ENCODE measurements at regions not wholly inside any gene's neighbourhood (a gene's known extent, or its start where the extent isn't known, plus 50 kb on each side); places are given as distances from the start of the nearest gene placed in this dataset.

GRCh38 chr6:9370480-9370879 is 935.1 kb upstream of the SLC35B3 start:
- H3K27me3 ChIP-seq: no peaks in the 10 kb centered on the region
- no peak overlapping the region for H3K4me3 ChIP-seq
- no peaks in the 10 kb centered on the region for H3K9me3 ChIP-seq
- intact Hi-C loops (cut with DNase I; ENCODE audit: low total_unique reads): no loop called here
- no peak for DNase-seq
- H3K27ac ChIP-seq: no peak overlapping the region
- TF ChIP-seq POLR2A (IDR thresholded peaks at IDR 0.05) (no peak), CTCF (IDR thresholded peaks at IDR 0.05) (no peak)
- H3K36me3 ChIP-seq: no peaks in the 10 kb centered on the region
- no peaks in the 10 kb centered on the region for H3K4me1 ChIP-seq

- H3K4me1 ChIP-seq: no peaks in the 10 kb centered on the region
- H3K4me3 ChIP-seq: no peak overlapping the region
- H3K27me3 ChIP-seq: no peaks in the 10 kb centered on the region
- H3K36me3 ChIP-seq: no peaks in the 10 kb centered on the region
- no peak for DNase-seq
- no peaks in the 10 kb centered on the region for H3K9me3 ChIP-seq
- no peak for TF ChIP-seq POLR2A (IDR thresholded peaks at IDR 0.05)
- no peak for TF ChIP-seq CTCF (IDR thresholded peaks at IDR 0.05)
- intact Hi-C loops (cut with DNase I; ENCODE audit: low total_unique reads): no loop called here
- no peak overlapping the region for H3K27ac ChIP-seq
Measured at GRCh38 chr6:9365378-9365777, 930.0 kb upstream of the SLC35B3 start.

GRCh38 chr6:9361749-9362148 is 926.4 kb upstream of the SLC35B3 start:
- Histone ChIP-seq H3K27ac (no peak overlapping the region), H3K4me1 (no peaks in the 10 kb centered on the region), H3K4me3 (no peak overlapping the region), H3K27me3 (no peaks in the 10 kb centered on the region), H3K36me3 (no peaks in the 10 kb centered on the region), H3K9me3 (no peaks in the 10 kb centered on the region)
- no peak for TF ChIP-seq POLR2A (IDR thresholded peaks at IDR 0.05)
- no peak for DNase-seq
- intact Hi-C loops (cut with DNase I; ENCODE audit: low total_unique reads): no loop called here

GRCh38 chr6:9360881-9361280 is 925.5 kb upstream of the SLC35B3 start:
- DNase-seq: no peak

GRCh38 chr6:9347608-9348007 is 912.3 kb upstream of the SLC35B3 start:
- Histone ChIP-seq H3K36me3 (no peaks in the 10 kb centered on the region), H3K27ac (no peak overlapping the region), H3K4me3 (no peak overlapping the region), H3K4me1 (no peaks in the 10 kb centered on the region), H3K27me3 (no peaks in the 10 kb centered on the region), H3K9me3 (no peaks in the 10 kb centered on the region)
- intact Hi-C loops (cut with DNase I; ENCODE audit: low total_unique reads): no loop called here
- DNase-seq: no peak
- TF ChIP-seq POLR2A (IDR thresholded peaks at IDR 0.05): no peak
- TF ChIP-seq CTCF (IDR thresholded peaks at IDR 0.05): no peak

More at GRCh38 chr6:9360881-9361280, 925.5 kb upstream of the SLC35B3 start:
- Histone ChIP-seq H3K9me3 (no peaks in the 10 kb centered on the region), H3K4me1 (no peaks in the 10 kb centered on the region), H3K27ac (no peak overlapping the region), H3K4me3 (no peak overlapping the region), H3K36me3 (no peaks in the 10 kb centered on the region), H3K27me3 (no peaks in the 10 kb centered on the region)
- intact Hi-C loops (cut with DNase I; ENCODE audit: low total_unique reads): no loop called here
- TF ChIP-seq POLR2A (IDR thresholded peaks at IDR 0.05): no peak
- TF ChIP-seq CTCF (IDR thresholded peaks at IDR 0.05): no peak

GRCh38 chr6:9346923-9347322 is 911.6 kb upstream of the SLC35B3 start:
- no peak overlapping the region for H3K4me3 ChIP-seq
- no peaks in the 10 kb centered on the region for H3K4me1 ChIP-seq
- no peak overlapping the region for H3K27ac ChIP-seq
- DNase-seq: no peak
- H3K9me3 ChIP-seq: no peaks in the 10 kb centered on the region
- intact Hi-C loops (cut with DNase I; ENCODE audit: low total_unique reads): no loop called here
- TF ChIP-seq CTCF (IDR thresholded peaks at IDR 0.05) (no peak), POLR2A (IDR thresholded peaks at IDR 0.05) (no peak)
- H3K27me3 ChIP-seq: no peaks in the 10 kb centered on the region
- no peaks in the 10 kb centered on the region for H3K36me3 ChIP-seq

All from uterus (tissue), 3 donors.